ENCODE measurements at regions not wholly inside any gene's neighbourhood (a gene's known extent, or its start where the extent isn't known, plus 50 kb on each side); places are given as distances from the start of the nearest gene placed in this dataset.
"Not testable (repeated sequence)": the region's sequence is repeated elsewhere in the genome, so short reads cannot be mapped to it uniquely, and the experiment has no call there.

DNA sequence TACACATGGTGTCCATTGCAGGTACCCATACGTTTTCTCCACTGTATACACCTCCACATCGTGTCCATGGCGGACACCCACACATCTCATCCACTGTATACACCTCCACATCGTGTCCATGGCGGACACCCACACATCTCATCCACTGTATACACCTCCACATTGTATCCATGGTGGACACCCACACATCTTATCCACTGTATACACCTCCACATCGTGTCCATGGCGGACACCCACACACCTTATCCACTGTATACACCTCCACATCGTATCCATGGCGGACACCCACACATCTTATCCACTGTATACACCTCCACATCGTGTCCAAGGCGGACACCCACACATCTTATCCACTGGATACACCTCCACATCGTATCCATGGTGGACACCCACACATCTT, 50.4 kb upstream of the TTC34 start:
- not testable (repeated sequence) for DNase-seq (ENCODE audit: low spot score)

DNA sequence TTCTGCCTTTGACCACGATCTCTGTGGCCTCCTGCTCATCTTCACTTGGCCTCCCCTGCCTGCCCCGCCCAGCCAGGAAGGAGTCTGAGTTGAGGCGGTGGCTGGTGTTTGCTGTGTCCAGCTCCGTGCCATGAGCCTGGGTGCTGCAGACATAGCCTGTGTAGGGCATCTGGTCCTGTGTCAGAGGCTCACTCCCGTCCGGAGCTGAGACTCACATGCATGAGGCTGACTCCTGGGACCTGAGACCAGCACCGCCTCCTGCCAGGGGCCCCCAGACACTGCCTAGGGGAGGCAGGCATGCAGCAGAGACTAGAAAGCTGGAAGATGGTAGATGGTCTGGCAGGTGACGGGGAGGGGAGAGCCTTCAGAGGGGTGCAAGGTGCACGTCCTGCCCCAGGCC, 52.2 kb upstream of the TTC34 start:
- DNase-seq (ENCODE audit: low spot score) = no peak

DNA sequence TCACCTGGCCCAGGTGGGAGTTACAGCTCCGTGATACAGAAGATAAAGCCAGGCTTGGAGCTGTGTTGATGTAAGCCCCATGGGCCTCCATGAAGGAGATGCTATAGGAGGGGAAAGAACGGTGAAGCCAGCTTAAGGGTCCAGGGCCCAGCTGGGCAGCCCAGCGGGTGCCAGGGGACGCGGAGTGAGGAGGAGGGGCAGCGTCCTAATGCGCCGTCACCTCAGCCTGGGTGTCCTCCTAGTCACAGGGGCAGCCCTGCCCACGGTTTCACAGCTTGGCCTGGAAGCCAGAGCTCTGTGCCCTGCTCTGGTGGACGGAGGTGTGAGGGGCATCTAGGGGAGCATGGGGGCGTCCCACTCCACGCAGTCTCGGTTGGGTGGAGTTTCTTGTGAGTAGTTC, 52.7 kb upstream of the TTC34 start:
- no peak for DNase-seq (ENCODE audit: low spot score)

DNA sequence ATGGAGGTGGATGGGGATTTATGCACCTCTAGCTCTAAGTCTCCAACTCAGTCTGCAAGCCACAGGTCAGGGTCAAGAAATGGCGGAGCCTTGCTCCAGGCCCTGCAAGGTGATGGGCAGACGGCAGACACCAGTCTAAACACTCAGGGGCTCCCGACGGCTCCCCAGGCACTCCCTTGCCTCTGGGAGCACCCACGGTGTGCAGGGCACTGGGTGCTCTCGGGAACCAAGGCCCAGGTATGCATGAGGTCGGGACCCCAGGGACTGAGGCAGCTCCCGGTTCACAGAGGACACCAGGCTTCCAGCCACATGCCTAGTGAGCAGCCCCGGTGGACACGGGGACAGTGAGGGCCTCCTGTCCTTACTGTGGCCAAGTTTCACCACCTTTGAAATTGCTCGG, 53.1 kb upstream of the TTC34 start:
- DNase-seq (ENCODE audit: low spot score) = no peak

DNA sequence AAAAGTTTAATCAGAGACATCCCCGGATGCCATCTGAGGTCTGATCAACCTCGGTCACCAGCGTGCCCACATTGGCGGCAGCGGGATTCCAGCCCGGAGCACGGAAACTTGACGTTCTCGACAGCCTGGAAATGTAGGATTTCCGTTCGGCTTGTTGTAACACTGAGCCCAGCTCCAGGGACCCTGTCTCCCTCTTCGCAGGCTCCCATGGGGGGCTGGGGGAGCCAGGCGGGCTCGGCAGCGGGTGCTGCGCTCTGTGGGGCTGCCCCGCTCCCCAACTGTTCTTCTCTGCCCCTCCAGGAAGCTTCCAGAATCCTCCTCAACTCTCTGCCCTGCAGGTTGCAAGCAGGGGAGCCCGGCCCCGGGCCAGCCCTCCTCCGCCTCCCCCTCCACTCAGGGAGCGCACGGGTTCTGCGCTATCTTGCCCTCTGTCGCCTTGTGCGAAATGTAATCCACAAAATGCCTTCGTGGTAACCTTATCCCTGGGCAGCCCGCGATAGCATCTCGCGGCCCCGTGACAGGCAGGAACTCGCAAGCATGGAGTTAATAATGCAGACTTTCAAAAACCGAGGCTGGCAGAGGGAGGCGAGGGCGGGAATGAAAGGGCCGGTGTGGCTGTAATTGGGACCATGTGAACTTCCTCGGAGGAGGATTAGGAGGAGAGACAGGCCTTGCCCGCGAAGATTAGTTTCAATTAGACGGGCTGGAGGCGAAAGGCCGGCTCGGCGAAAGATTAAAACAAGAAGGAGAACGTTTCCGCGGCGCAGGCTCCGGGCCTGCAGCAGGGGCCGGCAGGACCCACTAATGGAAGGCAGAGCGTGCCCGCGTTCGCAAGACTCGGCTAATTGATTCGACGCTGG, 53.9 kb upstream of the TTC34 start:
- DNase-seq (ENCODE audit: low spot score) = no peak

DNA sequence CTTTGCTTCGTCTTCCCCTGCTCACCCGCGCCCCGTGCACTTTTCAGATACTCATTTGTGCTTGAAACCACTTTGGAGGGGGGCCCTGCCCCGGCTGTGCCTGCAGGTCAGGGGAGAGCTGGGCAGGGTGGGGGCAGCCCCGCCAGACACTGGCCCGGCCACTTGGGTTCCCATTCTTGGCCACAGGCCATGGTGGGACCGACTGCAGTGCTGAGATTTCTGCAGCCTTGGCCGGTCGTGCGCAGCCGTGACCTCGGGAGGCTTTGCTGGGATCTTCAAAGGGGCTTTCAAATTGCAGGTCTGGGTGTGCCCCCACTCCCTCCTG, 54.5 kb upstream of the TTC34 start:
- no peak for DNase-seq (ENCODE audit: low spot score)

DNA sequence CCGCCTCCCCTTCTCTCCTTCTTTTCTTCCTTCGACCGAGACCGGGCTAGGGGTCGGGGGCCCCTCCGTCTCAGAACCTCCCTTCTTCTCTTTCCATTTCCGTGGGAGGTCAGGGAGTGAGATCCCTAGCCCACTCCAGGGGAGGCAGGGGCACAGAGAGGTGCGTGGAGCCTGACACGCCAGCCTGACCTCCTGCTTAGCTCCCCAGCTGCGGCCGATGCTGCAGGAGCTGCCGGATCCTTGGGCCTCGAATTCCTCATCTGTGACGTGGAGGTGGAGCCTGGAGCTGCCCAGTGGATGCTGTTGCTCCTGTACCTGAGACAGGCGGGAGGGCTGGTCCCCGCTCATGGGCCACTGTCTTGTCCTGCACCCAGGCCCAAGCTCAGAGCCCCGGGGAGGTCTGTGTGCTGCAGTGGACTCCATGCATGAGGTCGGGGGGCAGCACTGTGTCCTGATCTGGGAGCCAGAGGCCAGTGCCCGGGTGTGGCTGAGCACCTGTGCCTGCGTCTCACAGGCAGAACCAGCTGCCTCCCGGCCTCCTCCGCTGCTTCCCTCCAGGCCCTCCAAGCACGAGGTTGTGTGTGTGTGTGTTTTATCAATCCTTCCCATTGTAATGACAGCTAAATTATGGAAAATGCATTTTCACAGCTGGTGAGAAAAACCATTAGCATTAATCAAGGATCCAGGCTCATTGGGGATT, 55.3 kb upstream of the TTC34 start:
- DNase-seq (ENCODE audit: low spot score) = no peak

DNA sequence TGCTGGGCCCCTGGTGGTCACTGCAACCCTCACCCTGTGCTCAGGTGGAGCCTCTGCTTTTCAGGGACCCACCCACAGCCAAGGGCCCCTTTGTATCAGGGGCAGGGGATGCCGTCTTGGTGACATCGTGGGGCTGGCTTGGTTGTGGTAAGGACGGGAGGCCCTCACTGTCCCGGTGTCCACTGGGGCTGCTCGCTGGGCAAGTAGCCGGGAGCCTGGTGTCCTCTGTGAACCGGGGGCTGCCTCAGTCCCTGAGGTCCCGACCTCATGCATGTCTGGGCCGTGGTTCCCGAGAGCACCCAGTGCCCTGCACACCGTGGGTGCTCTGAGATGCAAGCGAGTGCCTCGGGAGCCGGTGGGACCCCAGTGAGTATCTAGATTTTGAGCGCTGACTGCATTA, 56.0 kb upstream of the TTC34 start:
- DNase-seq (ENCODE audit: low spot score) = no peak

DNA sequence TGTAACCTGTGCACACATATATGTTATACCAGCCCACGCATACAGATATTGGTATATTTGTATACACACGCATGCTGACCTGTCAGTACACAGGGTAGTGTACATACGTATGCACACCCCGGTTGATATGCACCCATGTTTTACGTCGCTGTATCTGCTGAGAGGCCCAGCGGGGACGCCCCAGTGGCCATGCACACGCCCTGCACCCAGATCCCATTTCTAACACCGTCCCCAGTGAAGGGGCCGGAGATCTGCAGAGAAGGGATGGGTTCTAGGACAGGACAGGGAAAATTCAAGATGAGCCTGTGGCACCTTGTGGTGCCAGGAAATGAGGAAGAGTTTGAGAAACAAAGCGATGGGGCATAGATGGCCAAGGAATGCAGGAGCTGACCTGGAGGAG, 57.2 kb upstream of the TTC34 start:
- DNase-seq (ENCODE audit: low spot score) = no peak

DNA sequence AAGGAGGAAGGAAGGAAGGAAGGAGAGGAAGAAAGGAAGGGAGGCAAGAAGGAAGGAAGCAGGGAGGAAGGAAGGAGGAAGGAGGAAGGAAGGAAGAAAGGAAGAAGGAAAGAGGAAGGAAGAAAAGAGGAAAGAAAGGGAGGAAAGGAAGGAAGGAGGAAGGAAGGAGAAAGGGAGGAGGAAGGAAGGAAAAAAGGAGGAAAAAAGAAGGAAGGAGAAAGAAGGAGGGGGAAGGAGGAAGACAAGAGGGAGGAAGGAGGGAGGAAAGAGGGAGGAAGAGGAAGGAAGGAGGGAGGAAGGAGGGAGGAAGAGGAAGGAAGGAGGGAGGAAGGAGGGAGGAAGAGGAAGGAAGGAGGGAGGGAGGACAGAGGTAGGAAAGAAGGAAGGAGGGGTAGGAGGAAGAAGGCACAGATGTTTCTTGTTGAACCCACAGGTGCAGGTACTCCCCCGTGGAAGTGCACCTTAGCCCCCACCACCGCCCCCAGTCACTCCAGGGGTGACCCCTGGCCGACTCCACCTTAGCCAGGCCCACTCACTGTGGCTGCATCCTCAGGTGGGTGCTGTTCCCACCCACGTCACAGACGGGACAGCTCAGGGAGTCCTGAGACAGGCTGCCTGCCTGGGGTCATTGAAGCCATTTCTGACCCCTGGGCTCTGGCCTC, 57.9 kb upstream of the TTC34 start:
- DNase-seq (ENCODE audit: low spot score) = no peak

DNA sequence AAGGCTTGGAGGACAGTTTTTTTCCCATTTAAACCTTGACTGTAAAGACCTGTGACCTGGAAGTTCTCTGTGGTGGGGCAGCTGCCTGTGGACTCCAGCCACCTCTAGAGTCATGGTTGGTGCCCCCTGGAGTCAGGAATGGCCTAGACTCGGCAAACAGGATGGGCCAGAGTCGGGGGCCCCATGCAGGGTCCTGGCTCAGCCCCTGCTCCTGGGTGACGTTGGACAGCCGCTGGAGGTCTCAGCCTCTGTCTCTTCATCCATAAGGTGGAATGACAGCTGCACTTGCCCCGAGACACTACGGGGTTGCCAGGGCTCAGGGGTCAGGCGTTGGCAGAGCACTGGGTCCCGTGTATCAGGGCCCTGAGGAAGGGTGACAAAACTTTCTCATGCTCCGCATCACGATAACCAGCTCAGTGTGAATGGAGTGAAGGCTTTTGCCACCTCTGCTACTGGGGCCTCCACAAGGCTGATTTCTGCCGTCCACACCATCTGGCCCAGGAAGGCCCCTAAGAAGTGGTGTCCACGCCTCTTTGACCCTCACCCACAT, 58.5 kb upstream of the TTC34 start:
- no peak for DNase-seq (ENCODE audit: low spot score)

DNA sequence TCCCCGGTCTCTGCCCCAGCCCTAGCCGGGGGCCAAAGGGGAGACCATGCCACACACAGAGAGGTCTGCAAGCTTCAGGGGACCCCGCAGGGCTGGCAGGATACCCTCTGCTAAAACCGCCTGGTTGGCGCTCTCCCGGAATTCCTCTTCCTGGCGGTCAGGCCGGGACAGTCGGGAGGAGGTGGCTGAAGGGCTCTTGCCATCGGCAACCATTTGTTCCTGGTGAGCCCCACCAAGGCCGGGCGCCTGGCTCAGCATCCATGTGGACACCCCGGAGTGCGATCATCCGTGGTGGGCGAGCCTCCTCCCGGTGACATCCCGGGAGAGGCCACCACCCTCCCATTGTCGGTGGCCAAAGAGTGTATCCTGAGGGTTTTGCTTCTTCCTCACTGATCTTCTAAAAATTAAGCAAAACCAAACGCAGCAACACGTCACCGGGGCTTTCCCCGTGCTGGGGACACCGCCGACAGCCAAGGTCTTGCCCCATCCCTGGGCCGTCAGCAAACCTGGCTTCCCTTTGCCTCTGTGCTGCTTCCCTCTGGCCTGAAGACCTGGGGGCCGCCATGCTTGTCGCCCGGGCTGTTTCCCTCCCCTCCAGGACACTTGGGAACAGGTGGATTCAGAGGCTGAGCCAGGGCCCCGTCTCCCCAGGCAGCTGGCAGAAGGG, 59.1 kb upstream of the TTC34 start:
- no peak for DNase-seq (ENCODE audit: low spot score)

DNA sequence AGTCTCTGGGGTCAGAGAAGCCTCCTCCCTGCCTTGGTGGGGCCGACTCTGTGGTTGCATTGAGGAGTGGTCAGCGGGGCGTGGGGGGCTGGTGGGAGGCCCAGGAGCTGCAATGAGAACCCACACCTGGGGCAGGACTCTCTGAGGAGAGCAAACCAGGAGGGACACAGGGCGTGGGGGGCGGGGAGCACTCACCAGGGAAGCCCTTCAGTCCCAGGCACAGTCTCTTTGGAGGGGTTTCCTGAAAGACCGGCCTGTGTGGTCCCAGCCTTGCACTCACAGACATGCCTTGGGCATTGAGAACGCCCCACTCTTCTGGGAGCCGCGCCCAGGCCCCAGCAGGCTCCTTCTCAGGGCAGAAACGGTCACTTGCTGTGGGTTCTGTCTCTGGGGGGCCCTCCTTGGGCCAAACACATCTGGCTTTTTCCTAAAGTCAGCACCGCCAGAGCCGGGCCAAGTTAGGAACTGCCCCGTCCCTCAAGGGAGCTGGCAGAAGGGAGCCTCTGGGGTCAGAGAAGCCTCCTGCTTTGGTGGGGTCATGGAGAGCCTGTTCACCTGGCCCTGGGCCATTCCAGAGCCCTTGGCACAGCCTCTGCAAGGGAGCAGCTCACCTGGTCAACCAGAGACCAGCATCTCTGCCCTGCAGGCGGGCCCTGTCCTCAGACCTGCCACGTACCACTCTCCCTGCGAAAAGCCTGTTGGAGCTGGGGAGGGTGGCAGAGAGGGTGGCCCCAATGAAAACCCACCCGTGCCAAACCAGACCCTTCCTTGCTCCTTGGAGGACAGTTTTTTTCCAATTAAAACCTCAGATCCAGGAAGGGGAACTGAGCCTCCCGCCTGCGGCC, 59.9 kb upstream of the TTC34 start:
- DNase-seq (ENCODE audit: low spot score) = no peak

DNA sequence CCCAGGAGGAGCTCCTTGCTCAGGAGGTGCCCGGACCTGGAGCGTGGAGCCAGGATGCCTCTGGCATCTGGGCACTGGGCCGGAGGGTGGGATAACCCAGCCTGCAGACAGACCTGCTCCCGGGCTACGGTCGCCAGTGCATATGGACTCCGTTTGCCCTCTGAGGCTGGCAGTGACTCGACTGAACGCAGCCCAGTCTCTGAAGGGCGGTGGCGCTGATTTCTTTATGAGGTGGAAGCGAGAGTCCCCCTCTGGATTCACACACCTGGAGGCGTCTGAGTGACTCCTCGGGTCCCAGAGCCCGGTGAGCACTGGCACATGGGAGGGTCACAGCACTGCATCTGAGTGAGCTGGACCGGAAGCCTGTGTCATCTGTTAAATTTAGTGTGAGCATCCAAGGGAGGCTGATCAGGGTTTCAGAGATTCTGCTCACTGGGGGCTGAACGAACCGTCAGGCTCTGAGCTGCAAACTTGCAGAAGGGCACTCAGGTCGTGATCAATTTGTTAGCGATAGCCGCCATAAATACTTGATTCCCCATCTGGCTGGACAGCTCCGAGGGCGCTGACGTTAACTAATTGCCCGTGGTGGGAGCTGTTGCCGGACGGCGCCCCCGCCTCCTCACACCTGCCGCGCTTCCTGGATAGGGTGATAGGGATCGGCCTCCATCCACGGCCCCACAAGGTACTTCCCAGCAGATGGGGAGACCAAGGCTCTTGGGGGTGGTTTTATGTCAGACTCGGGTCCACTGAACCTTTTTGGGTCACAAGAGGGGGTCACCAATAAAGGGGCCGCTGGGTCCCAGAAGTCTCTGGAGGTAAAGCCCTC, 60.7 kb upstream of the TTC34 start:
- DNase-seq (ENCODE audit: low spot score) = no peak

DNA sequence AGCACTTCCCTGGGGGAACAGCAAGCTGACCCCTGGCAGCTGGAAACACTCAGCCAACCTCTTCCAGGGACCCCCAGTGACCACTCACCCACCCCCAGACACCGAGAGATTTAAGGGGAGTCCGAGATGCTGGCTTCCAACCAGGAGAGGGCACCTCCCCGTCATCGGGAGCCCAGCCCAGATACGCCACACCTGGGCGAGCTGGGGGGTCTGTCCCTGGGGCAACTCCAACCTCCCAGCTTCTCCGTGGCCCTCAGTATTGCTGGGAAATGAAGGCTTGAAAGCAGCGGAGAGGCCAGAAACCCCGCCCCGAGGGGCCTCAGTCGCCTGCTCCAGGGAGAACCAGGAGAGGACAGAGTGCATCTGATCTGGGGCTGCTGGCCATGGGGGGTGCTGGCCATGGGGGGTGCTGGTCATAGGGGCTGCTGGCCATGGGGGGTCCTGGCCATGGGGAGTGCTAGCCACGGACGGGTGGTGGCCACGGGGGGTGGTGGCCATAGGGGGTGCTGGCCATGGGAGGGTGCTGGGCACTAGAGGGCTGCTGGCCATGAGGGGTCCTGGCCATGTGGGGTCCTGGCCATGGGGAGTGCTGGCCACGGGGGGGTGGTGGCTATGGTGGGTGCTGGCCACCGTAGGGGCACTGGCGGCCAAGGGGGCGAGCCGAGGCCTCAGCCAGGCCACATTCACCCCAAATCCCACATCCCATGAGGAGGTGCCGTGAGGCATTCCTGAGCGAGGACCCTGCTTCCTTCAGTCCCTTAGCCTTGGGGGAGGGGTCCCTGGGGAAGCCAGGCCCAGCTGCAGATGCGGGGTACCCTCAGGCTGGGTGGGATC, 61.5 kb upstream of the TTC34 start:
- no peak for DNase-seq (ENCODE audit: low spot score)

DNA sequence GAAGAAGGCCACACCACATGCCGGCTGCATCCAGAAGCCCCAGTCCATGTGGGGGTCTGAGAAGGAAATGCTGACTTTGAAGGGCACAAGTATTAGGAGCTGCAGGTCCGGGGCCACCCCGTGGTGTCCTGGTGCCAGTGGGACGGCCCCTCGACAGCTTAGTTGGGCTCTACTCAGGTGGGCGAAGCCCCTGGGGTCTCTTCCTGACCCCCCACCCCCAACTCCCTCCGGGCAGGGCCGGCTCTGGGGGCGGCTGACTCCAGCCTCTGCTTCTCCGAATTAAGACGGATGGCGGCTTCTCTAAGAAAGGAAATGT, 62.1 kb upstream of the TTC34 start:
- DNase-seq (ENCODE audit: low spot score) = no peak

DNA sequence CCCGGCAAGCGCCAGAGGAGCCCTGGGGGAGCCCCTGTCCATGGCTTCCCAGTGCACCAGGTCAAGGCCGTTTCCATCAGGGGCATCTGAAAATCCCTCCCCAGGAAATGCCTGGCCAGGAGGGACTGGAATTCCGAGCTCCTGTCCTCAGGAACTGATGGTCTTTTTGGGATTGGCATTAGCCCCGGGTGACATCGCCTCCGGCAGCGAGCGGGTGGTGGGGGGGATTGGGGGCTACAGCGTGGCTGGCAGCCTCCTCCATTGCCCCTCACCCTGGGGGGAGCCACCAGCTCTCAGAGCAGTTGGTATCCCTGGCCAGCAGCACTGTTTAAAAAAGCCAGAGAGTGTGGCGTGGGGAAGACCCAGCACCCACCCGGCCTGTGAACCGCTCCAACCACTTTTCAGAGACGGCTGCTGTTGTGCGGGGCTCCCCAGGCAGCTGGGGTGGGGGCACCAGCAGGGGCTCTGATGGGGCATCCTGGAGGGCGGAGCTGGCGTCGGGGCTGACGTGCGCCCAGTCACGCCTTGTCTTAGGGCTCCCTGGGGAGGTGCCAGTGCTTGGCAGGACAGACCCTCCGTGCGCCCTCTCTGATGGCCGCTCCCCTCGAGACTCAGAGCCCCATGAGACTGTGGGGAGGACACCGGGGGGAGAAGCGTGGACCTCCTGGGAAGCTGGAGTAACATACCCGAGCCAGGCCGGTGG, 62.9 kb upstream of the TTC34 start:
- DNase-seq (ENCODE audit: low spot score) = no peak

DNA sequence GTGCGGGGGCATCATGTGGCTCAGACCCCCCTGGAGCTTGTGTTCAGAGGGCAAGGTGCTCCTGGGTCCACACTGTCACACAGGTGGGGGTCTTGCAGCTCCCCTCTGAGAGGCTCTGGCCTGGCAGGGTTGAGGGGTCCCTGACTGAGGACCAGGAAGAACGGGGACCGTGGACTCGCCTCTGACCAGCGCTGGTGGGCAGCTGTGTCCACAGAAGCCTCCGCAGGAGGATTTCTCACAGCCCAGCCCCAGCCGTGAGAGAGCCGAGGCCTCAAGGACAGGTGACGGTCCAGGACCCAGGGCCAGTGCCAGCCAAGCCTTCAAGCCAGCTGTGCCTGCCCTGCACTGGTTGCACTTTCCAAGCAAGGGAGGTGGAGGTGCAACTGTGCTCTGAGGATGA, 63.5 kb upstream of the TTC34 start:
- DNase-seq (ENCODE audit: low spot score) = no peak
